Endothelial cell of umbilical vein (primary cell): ENCODE measurements at regions not wholly inside any gene's neighbourhood (a gene's known extent, or its start where the extent isn't known, plus 50 kb on each side); places are given as distances from the start of the nearest gene placed in this dataset.

Experiments used
- BruUV-seq: library from RNA; stranded (reverse); fragments of 400-500 nt; replicated peaks from 2 replicates; lab custom pipeline; 2021; lab: Mats Ljungman, UMichigan
- CTCF ChIA-PET: fragments of 300-600, 350-600 bp; sonication (Branson Sonifier 250); formaldehyde crosslinking; loops from one replicate; lab custom pipeline; 2021; ENCODE audit warnings: antibody characterized with exemption, inconsistent platforms; lab: Charles Lee
- POLR2A ChIA-PET: fragments of 300-600, 350-600 bp; sonication (Branson Sonifier 250); formaldehyde crosslinking; loops from one replicate; lab custom pipeline; 2021; ENCODE audit warnings: antibody characterized with exemption, inconsistent platforms; lab: Charles Lee
- DNase-seq: peaks from one replicate; pipeline ENCODE4 v3.0.0-alpha.2; 2011; ENCODE audit warnings: low read depth, low spot score
- FAIRE-seq: peaks from 2 replicates; lab custom pipeline; 2011; peaks lifted over from hg19 to GRCh38; lab: Jason Lieb, UNC
- H2AFZ ChIP-seq: 2 replicates; pipeline ENCODE4 v1.6.0; 2012; ENCODE audit warnings: low read depth, low read length, control low read depth, inconsistent platforms
- H3K27ac ChIP-seq: 2 replicates; pipeline ENCODE4 v1.5.1; 2011; ENCODE audit warnings: low read depth, mild to moderate bottlenecking, control low read depth, low read length, moderate library complexity; ENCODE audit not compliant: insufficient read depth
- H3K27me3 ChIP-seq, 2 experiments: 2 replicates each; pipeline versions ENCODE4 v1.6.0 to v1.6.1; 2011; ENCODE audit warnings: low read length in 2 of 2, mixed read lengths in 1 of 2; ENCODE audit not compliant: control insufficient read depth in 2 of 2, insufficient read depth in 2 of 2
- H3K36me3 ChIP-seq, 2 experiments: 2 replicates in 1 of 2; 3 replicates in 1 of 2; pipeline ENCODE4 v1.5.1; 2011; ENCODE audit warnings: low read length in 2 of 2, mild to moderate bottlenecking in 1 of 2, moderate library complexity in 1 of 2; ENCODE audit not compliant: control insufficient read depth in 2 of 2, insufficient read depth in 2 of 2; ENCODE audit errors: extremely low read depth in 1 of 2
- H3K4me1 ChIP-seq: 3 replicates; pipeline ENCODE4 v1.5.1; 2011; ENCODE audit warnings: mild to moderate bottlenecking, low read length; ENCODE audit not compliant: control insufficient read depth, insufficient read depth; ENCODE audit errors: extremely low read depth
- H3K4me2 ChIP-seq: 2 replicates; pipeline ENCODE4 v1.6.1; 2011; ENCODE audit warnings: low read length, control low read depth, mixed read lengths; ENCODE audit not compliant: insufficient read depth
- H3K4me3 ChIP-seq, 3 experiments: fragments of 200-600 bp in 1 of 3; sonication (generic), shearing (Covaris generic) in 1 of 3; replicated peaks in 1 of 3; 2 replicates each; pipeline ENCODE4 v1.5.1; 2011 to 2016; ENCODE audit warnings: control low read depth in 3 of 3, low read length in 3 of 3, mild to moderate bottlenecking in 2 of 3, inconsistent platforms in 1 of 3, low read depth in 1 of 3, moderate library complexity in 1 of 3; ENCODE audit not compliant: insufficient read depth in 1 of 3
- H3K79me2 ChIP-seq: 2 replicates; pipeline ENCODE4 v1.6.0; 2012; ENCODE audit warnings: low read length, inconsistent platforms; ENCODE audit not compliant: control insufficient read depth, insufficient read depth
- H3K9ac ChIP-seq: replicated peaks from 2 replicates; pipeline ENCODE3; 2011; ENCODE audit warnings: low read length, control low read depth; ENCODE audit not compliant: insufficient read depth; ENCODE audit errors: extremely low read depth
- H3K9me1 ChIP-seq: replicated peaks from 3 replicates; pipeline ENCODE4 v1.6.0; 2011; ENCODE audit warnings: mild to moderate bottlenecking, low read length; ENCODE audit not compliant: control insufficient read depth, insufficient read depth; ENCODE audit errors: extremely low read depth
- H3K9me3 ChIP-seq: replicated peaks from 2 replicates; pipeline ENCODE4 v1.5.1; 2012; ENCODE audit warnings: low read length, inconsistent platforms; ENCODE audit not compliant: control insufficient read depth, insufficient read depth
- H4K20me1 ChIP-seq: replicated peaks from 2 replicates; pipeline ENCODE3; 2011; ENCODE audit warnings: mild to moderate bottlenecking, low read length; ENCODE audit not compliant: control insufficient read depth, insufficient read depth; ENCODE audit errors: extremely low read depth
- CTCF ChIP-seq, 2 donors: IDR thresholded peaks; 1 replicate in 1 of 2; 2 replicates in 1 of 2; pipeline ENCODE4 v1.5.1; 2011; ENCODE audit warnings: low read length in 2 of 2, mild to moderate bottlenecking in 2 of 2, moderate library complexity in 2 of 2, control low read depth in 1 of 2, inconsistent platforms in 1 of 2, low read depth in 1 of 2; ENCODE audit not compliant: insufficient read depth in 1 of 2; ENCODE audit errors: extremely low read depth in 1 of 2
- EZH2 ChIP-seq: IDR thresholded peaks from 2 replicates; pipeline ENCODE4 v1.6.1; 2012; ENCODE audit warnings: borderline replicate concordance, low read depth, mild to moderate bottlenecking, moderate library complexity, low read length, inconsistent platforms; ENCODE audit not compliant: severe bottlenecking
- FOS ChIP-seq: IDR thresholded peaks from 2 replicates; pipeline ENCODE4 v1.6.1; 2011; ENCODE audit warnings: mild to moderate bottlenecking, low read length, moderate library complexity, borderline replicate concordance; ENCODE audit not compliant: insufficient read depth
- GATA2 ChIP-seq: IDR thresholded peaks from 2 replicates; pipeline ENCODE4 v1.7.0; 2011; ENCODE audit warnings: low read depth, mild to moderate bottlenecking, moderate library complexity, mixed read lengths, low read length; ENCODE audit not compliant: insufficient read length, insufficient read depth
- JUN ChIP-seq: IDR thresholded peaks from 2 replicates; pipeline ENCODE4 v1.6.1; 2011; ENCODE audit warnings: borderline replicate concordance, low read depth; ENCODE audit not compliant: insufficient read length, insufficient read depth
- MAX ChIP-seq: IDR thresholded peaks from 2 replicates; pipeline ENCODE4 v1.6.1; 2011; ENCODE audit not compliant: insufficient read depth, insufficient read length
- MYC ChIP-seq: IDR thresholded peaks from one replicate; pipeline ENCODE4 v1.6.1; 2011; ENCODE audit warnings: mild to moderate bottlenecking, low read depth, low read length
- POLR2A ChIP-seq: IDR thresholded peaks from 2 replicates; pipeline ENCODE4 v1.6.1; 2012; ENCODE audit warnings: low read depth, mild to moderate bottlenecking, control low read depth, low read length
- POLR2AphosphoS5 ChIP-seq: IDR thresholded peaks from 2 replicates; pipeline ENCODE4 v1.6.1; 2012; ENCODE audit warnings: low read depth, mild to moderate bottlenecking, control low read depth, low read length, moderate library complexity; ENCODE audit not compliant: insufficient read depth
- dilution Hi-C: fragments of 300-500 bp; cut with MboI; formaldehyde crosslinking; loops from one replicate; pipeline ENCODE4 v1.15.0; 2019; ENCODE audit warnings: low sequenced_read_pairs; ENCODE audit not compliant: extremely low pct_ligation_motif_present
- intact Hi-C: fragments of 100-400 bp; cut with micrococcal nuclease; formaldehyde crosslinking; loops from one replicate; pipeline ENCODE4 v1.10.0; 2022

GRCh38 chr6:126110512-126111270, 124.4 kb downstream of the TRMT11 start:
- Histone ChIP-seq H3K27ac (no peak overlapping the region), H3K9ac (no peak overlapping the region), H3K27me3 (no peaks in the 10 kb centered on the region), H3K9me3 (no peaks in the 10 kb centered on the region), H3K79me2 (no peaks in the 10 kb centered on the region), H4K20me1 (no peaks in the 10 kb centered on the region), H3K4me1 (no peaks in the 10 kb centered on the region), H3K4me3 (no peak overlapping the region), H2AFZ (no peak overlapping the region), H3K36me3 (no peaks in the 10 kb centered on the region), H3K4me2 (no peak overlapping the region), H3K9me1 (no peaks in the 10 kb centered on the region)
- no peak for TF ChIP-seq JUN
- TF ChIP-seq POLR2AphosphoS5 = no peak
- no peak for TF ChIP-seq EZH2
- TF ChIP-seq MAX = no peak
- TF ChIP-seq FOS = no peak
- TF ChIP-seq CTCF (IDR thresholded peaks at IDR 0.05; ENCODE audit: extremely low read depth in 1 of 2, insufficient read depth in 1 of 2, low read depth in 1 of 2, low read length in 2 of 2) = no peak
- no peak for TF ChIP-seq POLR2A
- TF ChIP-seq GATA2 = no peak
- TF ChIP-seq MYC = no peak
- dilution Hi-C loops (no loop called here), intact Hi-C loops (no loop called here)
- DNase-seq (no peak), FAIRE-seq (no peak)
- CTCF ChIA-PET = no interaction called here
- POLR2A ChIA-PET = no interaction called here
- no TSS peak for BruUV-seq
